Colonic mucosa (tissue), 4 donors: ENCODE measurements at regions not wholly inside any gene's neighbourhood (a gene's known extent, or its start where the extent isn't known, plus 50 kb on each side); places are given as distances from the start of the nearest gene placed in this dataset.

Experiments
- DNase-seq: peaks from one replicate; pipeline ENCODE4 v3.0.0-alpha.2; 2020
- H3K27ac ChIP-seq: fragments of 200-600 bp; one replicate; pipeline ENCODE4 v1.8.0; 2021
- H3K27me3 ChIP-seq: fragments of 200-600 bp; one replicate; pipeline ENCODE4 v1.8.0; 2021
- H3K36me3 ChIP-seq: fragments of 200-600 bp; one replicate; pipeline ENCODE4 v1.8.0; 2021
- H3K4me1 ChIP-seq: fragments of 200-600 bp; one replicate; pipeline ENCODE4 v1.8.0; 2021; ENCODE audit warnings: mild to moderate bottlenecking
- H3K4me3 ChIP-seq: fragments of 200-600 bp; one replicate; pipeline ENCODE4 v1.8.0; 2021
- H3K9ac ChIP-seq, 2 donors: one replicate each; pipeline ENCODE4 v1.7.0; 2013; ENCODE audit warnings: control low read depth in 2 of 2, low read depth in 2 of 2, low read length in 2 of 2
- H3K9me3 ChIP-seq: fragments of 200-600 bp; one replicate; pipeline ENCODE4 v1.8.0; 2021
- CTCF ChIP-seq: fragments of 200-600 bp; IDR thresholded peaks from one replicate; pipeline ENCODE4 v1.8.0; 2022; ENCODE audit warnings: antibody characterized with exemption, mild to moderate bottlenecking
- intact Hi-C: fragments of 100-400 bp; cut with DNase I; formaldehyde crosslinking; loops from one replicate; pipeline ENCODE4 v1.14.1; 2022
- donor health status: healthy.
- donor health status: DM: no; HTN: no; CAD: no.
- donor health status: DM: no; HTN: no; CAD: no.

- no peak overlapping the region for H3K9ac ChIP-seq
- no peak for DNase-seq
- no peaks in the 10 kb centered on the region for H3K9me3 ChIP-seq
- no peaks in the 10 kb centered on the region for H3K4me1 ChIP-seq
- no peak overlapping the region for H3K27ac ChIP-seq
- no peak for TF ChIP-seq CTCF
- H3K36me3 ChIP-seq: no peaks in the 10 kb centered on the region
- H3K4me3 ChIP-seq: no peak overlapping the region
- intact Hi-C loops: no loop called here
- no peaks in the 10 kb centered on the region for H3K27me3 ChIP-seq
Observed at GRCh38 chr6:88558981-88559380, 392.8 kb upstream of the CNR1 start.

- H3K4me1 ChIP-seq: no peaks in the 10 kb centered on the region
- no peak overlapping the region for H3K9ac ChIP-seq
- intact Hi-C loops: no loop called here
- no peaks in the 10 kb centered on the region for H3K36me3 ChIP-seq
- no peaks in the 10 kb centered on the region for H3K9me3 ChIP-seq
- no peak for DNase-seq
- no peak overlapping the region for H3K27ac ChIP-seq
- no peak for TF ChIP-seq CTCF
- H3K27me3 ChIP-seq: no peaks in the 10 kb centered on the region
- no peak overlapping the region for H3K4me3 ChIP-seq
Observed at GRCh38 chr6:88556663-88557062, 390.5 kb upstream of the CNR1 start.

- Histone ChIP-seq H3K36me3 (no peaks in the 10 kb centered on the region), H3K27ac (no peak overlapping the region), H3K9ac (no peak overlapping the region), H3K4me3 (no peak overlapping the region), H3K9me3 (no peaks in the 10 kb centered on the region), H3K27me3 (no peaks in the 10 kb centered on the region), H3K4me1 (no peaks in the 10 kb centered on the region)
- intact Hi-C loops: no loop called here
- DNase-seq: no peak
- no peak for TF ChIP-seq CTCF
Observed at GRCh38 chr6:88548891-88549505, 382.9 kb upstream of the CNR1 start.

GRCh38 chr6:88547768-88548167, 381.6 kb upstream of the CNR1 start:
- Histone ChIP-seq H3K36me3 (no peaks in the 10 kb centered on the region), H3K27ac (no peak overlapping the region), H3K27me3 (no peaks in the 10 kb centered on the region), H3K4me1 (no peaks in the 10 kb centered on the region), H3K9ac (no peak overlapping the region), H3K4me3 (no peak overlapping the region), H3K9me3 (no peaks in the 10 kb centered on the region)
- no peak for TF ChIP-seq CTCF
- intact Hi-C loops: no loop called here
- no peak for DNase-seq

- Histone ChIP-seq H3K27ac (no peak overlapping the region), H3K4me1 (no peaks in the 10 kb centered on the region), H3K36me3 (no peaks in the 10 kb centered on the region), H3K27me3 (no peaks in the 10 kb centered on the region), H3K4me3 (no peak overlapping the region), H3K9me3 (no peaks in the 10 kb centered on the region), H3K9ac (no peak overlapping the region)
- DNase-seq: no peak
- TF ChIP-seq CTCF: no peak
- intact Hi-C loops: no loop called here
Observed at GRCh38 chr6:88545991-88546390, 379.8 kb upstream of the CNR1 start.
